ENCODE measurements at regions not wholly inside any gene's neighbourhood (a gene's known extent, or its start where the extent isn't known, plus 50 kb on each side); places are given as distances from the start of the nearest gene placed in this dataset.

GRCh38 chr13:24080134-24080533, 80.4 kb upstream of the SPATA13 start:
- TF ChIP-seq CTCF (IDR thresholded peaks at IDR 0.05) = no peak
- TF ChIP-seq POLR2A (IDR thresholded peaks at IDR 0.05) = no peak
